ENCODE measurements at regions not wholly inside any gene's neighbourhood (a gene's known extent, or its start where the extent isn't known, plus 50 kb on each side); places are given as distances from the start of the nearest gene placed in this dataset.

GRCh38 chr14:85917716-85918115 is 387.8 kb downstream of the FLRT2 start:
- TF ChIP-seq EZH2 (IDR thresholded peaks at IDR 0.05; ENCODE audit: low read depth, unreplicated experiment) (no peak), CTCF (conservative IDR thresholded peaks at IDR 0.05; ENCODE audit: low read depth in 2 of 2) (no peak), REST (IDR thresholded peaks at IDR 0.05; ENCODE audit: unreplicated experiment) (no peak), EZH2phosphoT487 (IDR thresholded peaks at IDR 0.05; ENCODE audit: unreplicated experiment) (no peak), ETS1 (IDR thresholded peaks at IDR 0.05) (no peak), POLR2AphosphoS5 (IDR thresholded peaks at IDR 0.05; ENCODE audit: low read depth) (no peak), CREB1 (CRISPR knock-in tag; IDR thresholded peaks at IDR 0.05; ENCODE audit: low read depth) (no peak), STAT1 (IDR thresholded peaks at IDR 0.05; ENCODE audit: unreplicated experiment) (no peak), JUNB (IDR thresholded peaks at IDR 0.05; ENCODE audit: unreplicated experiment) (no peak), ZNF331 (CRISPR knock-in tag; IDR thresholded peaks at IDR 0.05; ENCODE audit: low read depth) (no peak), NANOG (IDR thresholded peaks at IDR 0.05; ENCODE audit: borderline replicate concordance) (no peak), ZNF462 (CRISPR knock-in tag; IDR thresholded peaks at IDR 0.05) (no peak), ZNF114 (CRISPR knock-in tag; IDR thresholded peaks at IDR 0.05) (no peak)

Measured in GM23338 (cell line).